Spleen (tissue), 7 donors: ENCODE measurements at regions not wholly inside any gene's neighbourhood (a gene's known extent, or its start where the extent isn't known, plus 50 kb on each side); places are given as distances from the start of the nearest gene placed in this dataset.

Source experiments
- CTCF ChIP-seq, 11 experiments: fragments of 200-600 bp in 7 of 11; fragments of 450-650 bp in 4 of 11; sonication (generic) in 4 of 11; IDR thresholded peaks in 8 of 11; conservative IDR thresholded peaks in 3 of 11; 1 replicate in 7 of 11; 2 replicates in 4 of 11; pipeline versions ENCODE4 v1.4.0 to v1.8.0; 2016 to 2021; ENCODE audit warnings: antibody characterized with exemption in 11 of 11, inconsistent platforms in 4 of 11, mild to moderate bottlenecking in 1 of 11
- POLR2AphosphoS5 ChIP-seq, 3 donors: sonication (generic); formaldehyde crosslinking; IDR thresholded peaks; one replicate each; pipeline ENCODE4 v1.5.1; 2017; ENCODE audit warnings: antibody characterized with exemption in 3 of 3
- donor health status: DM: no; HTN: no; CAD: no; lungs with moderate emphysema.
- donor health status: DM: no; HTN: no; CAD: no.
- donor health status: DM: no; HTN: no; CAD: no.

- TF ChIP-seq POLR2AphosphoS5 (IDR thresholded peaks at IDR 0.05) (no peak), CTCF (IDR thresholded peaks at IDR 0.05 in 8 of 11, conservative IDR thresholded peaks at IDR 0.05 in 3 of 11) (no peak)
Measured at GRCh38 chr3:104360038-104360437, 1006.7 kb upstream of the ALCAM start.
